ENCODE measurements at regions not wholly inside any gene's neighbourhood (a gene's known extent, or its start where the extent isn't known, plus 50 kb on each side); places are given as distances from the start of the nearest gene placed in this dataset.

DNA sequence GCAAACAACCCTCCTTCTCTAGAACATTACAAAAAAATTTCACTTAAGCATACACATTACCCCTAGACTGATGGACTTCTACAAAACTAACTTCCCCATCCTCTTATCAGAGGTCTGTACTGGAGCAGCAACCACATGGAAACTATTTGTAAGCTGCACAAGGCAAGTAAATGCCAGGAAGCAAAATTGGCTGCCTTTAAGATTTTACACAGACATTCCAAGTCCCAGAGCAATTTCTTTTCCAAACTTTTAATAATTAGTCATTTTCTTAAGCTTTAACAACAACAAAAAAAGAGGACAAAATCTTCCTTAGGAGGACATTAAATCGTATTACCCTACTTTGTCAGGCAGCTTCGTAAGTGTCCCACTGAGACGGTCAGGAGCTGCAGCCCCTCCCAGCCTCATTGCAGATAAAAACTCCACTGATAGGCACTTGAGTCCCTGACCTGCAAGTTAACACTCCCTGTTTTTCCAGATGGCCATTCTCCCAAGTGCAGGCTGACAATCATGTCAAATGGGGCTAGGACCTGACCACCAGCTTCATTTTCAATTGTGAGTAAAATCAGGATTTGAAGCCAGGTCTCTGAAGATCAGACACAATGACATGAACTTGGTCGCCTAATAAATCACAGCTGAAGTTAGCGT is 680.1 kb downstream of the DIAPH3 start:
- DNase-seq (ENCODE audit: low read depth, low spot score): no peak
- TF ChIP-seq, protein P1, sequence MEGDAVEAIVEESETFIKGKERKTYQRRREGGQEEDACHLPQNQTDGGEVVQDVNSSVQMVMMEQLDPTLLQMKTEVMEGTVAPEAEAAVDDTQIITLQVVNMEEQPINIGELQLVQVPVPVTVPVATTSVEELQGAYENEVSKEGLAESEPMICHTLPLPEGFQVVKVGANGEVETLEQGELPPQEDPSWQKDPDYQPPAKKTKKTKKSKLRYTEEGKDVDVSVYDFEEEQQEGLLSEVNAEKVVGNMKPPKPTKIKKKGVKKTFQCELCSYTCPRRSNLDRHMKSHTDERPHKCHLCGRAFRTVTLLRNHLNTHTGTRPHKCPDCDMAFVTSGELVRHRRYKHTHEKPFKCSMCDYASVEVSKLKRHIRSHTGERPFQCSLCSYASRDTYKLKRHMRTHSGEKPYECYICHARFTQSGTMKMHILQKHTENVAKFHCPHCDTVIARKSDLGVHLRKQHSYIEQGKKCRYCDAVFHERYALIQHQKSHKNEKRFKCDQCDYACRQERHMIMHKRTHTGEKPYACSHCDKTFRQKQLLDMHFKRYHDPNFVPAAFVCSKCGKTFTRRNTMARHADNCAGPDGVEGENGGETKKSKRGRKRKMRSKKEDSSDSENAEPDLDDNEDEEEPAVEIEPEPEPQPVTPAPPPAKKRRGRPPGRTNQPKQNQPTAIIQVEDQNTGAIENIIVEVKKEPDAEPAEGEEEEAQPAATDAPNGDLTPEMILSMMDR (IDR thresholded peaks at IDR 0.05; ENCODE audit: insufficient read depth, low read length, missing control alignments): no peak
- no peak overlapping the region for H3K4me3 ChIP-seq (ENCODE audit: low read depth, low read length)
- POLR2A ChIA-PET: no interaction called here
- CTCF ChIA-PET: interaction anchor here (1.4 kb wide), 1 partner anchor 195 kb away, joined by 4 read pairs; no protein-coding TSS in a partner anchor

DNA sequence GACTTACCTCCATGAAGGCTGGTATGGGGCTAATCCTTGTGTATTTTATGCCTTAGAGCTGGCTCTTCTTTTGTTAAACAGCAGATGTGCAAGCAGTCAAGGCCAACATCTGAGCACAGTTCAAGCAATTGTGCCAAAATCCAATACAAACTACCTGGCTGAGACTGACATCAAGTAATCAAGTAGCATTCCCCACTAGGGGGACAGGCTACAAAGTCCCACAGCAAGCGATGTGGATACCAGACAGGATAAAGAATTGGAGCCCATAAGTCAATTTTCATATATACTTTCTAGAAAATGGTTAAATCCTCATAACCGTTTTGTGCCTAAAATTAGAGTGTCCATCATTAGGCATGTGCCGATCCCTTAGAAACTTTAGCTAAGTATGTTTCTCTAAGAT is 675.8 kb downstream of the DIAPH3 start:
- ChIA-PET POLR2A (no interaction called here), CTCF (no interaction called here)
- no peak for DNase-seq (ENCODE audit: low read depth, low spot score)
- TF ChIP-seq, protein P1 (IDR thresholded peaks at IDR 0.05; ENCODE audit: insufficient read depth, low read length, missing control alignments): no peak
- H3K4me3 ChIP-seq (ENCODE audit: low read depth, low read length): no peak overlapping the region

DNA sequence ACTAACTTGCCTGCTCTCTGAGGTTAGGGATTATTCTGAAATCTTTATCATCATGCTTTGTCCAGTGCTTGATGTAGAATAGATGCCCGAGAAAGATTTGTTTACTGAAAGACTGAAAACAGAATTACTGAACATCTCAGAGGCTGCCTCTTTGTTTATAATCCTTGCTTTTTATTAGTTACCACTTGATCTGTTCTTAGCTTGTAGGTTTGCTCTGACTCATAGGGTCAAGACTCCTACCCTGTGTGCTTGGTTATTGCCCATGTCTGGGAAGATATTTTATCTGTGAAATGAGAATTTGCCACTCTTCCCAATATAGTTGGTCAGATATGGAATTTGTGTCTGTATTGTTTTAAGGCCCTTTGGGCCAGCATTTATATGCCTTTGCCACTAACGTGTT is 675.3 kb downstream of the DIAPH3 start:
- DNase-seq (ENCODE audit: low read depth, low spot score): no peak
- CTCF ChIA-PET: no interaction called here
- no peak overlapping the region for H3K4me3 ChIP-seq (ENCODE audit: low read depth, low read length)
- POLR2A ChIA-PET: no interaction called here
- TF ChIP-seq, protein P1 (IDR thresholded peaks at IDR 0.05; ENCODE audit: insufficient read depth, low read length, missing control alignments): no peak

DNA sequence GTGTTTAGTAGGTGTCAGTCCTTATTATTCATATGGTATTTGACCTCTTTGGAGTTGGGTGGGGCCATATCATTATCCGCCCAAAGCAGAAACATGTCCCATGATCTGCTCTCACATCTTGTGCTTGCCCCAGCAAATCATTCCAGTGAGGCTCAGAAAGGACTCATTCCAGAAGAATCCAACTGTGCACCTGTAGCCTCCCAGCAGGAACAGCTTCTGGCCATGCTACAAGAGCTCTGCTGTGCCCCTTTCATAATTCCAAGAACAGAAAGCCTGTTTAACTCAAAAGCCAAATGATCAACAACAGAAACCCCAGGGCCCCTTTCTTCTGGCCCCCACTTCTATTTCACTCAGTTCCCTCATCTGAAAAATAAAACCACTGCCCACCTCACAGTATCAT is 673.1 kb downstream of the DIAPH3 start:
- ChIA-PET POLR2A (no interaction called here), CTCF (interaction anchor here (1.0 to 1.6 kb wide), 3 partner anchors 9 to 99 kb away, joined by 3 to 5 read pairs (median 3); no protein-coding TSS in a partner anchor)
- TF ChIP-seq, protein P1 (IDR thresholded peaks at IDR 0.05; ENCODE audit: insufficient read depth, low read length, missing control alignments): no peak
- no peak for DNase-seq (ENCODE audit: low read depth, low spot score)
- no peak overlapping the region for H3K4me3 ChIP-seq (ENCODE audit: low read depth, low read length)

DNA sequence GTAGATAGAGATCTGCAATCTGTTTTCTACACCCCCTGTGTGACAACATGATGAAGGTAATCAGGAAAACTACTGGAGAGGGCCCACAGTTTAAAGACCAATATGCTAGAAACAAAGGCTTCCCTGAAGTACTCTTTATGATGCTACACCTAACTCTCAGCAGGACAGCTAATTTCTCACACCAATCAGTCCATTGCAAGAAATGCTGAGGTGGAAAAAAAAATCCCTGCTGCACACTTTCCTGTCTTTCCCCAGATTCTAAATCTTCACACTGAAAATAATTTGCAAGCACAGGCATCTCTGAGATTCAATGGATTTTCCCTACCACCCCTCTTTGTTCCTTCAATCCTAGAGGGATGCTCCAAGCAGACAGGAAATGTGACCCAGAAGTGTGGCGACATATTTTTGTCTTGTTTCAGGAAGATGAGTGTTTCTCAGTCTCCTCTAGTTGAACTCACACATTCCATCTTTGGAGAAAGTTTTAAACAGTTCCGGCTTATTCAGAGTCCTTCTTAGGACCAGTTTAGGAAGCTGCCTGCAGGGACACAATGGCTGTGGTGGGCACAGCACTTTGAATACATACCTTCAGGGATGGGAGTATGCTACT is 671.6 kb downstream of the DIAPH3 start:
- no peak for DNase-seq (ENCODE audit: low read depth, low spot score)
- ChIA-PET POLR2A (no interaction called here), CTCF (interaction anchor here (1.3 kb wide), 1 partner anchor 15 kb away, joined by 3 read pairs; no protein-coding TSS in a partner anchor)
- TF ChIP-seq, protein P1 (IDR thresholded peaks at IDR 0.05; ENCODE audit: insufficient read depth, low read length, missing control alignments): no peak
- no peak overlapping the region for H3K4me3 ChIP-seq (ENCODE audit: low read depth, low read length)

DNA sequence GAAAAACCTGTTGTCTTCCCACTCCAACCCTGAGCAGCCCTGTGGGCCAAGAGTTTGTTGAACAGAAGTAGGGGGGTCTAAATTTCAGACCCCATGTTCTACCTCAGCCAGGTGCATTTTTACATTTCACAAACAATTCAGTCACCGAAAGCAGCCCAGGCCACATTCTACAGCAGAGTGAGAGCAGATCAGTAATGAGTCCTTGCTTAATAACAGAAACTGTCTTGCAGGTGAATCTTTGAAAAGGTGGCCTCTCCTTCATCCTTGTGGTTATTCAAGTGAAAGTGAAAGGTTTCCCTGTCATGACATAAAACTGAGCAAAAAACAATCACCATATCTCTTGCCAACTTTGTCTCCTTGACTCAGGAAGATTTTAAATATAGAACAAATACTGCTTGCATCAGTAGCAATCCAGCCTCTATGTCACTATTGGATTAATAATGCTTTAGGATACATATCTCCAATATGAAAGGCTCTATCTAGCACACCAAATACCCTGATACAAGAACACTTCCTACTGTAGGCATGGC is 670.2 kb downstream of the DIAPH3 start:
- DNase-seq (ENCODE audit: low read depth, low spot score): no peak
- TF ChIP-seq, protein P1 (IDR thresholded peaks at IDR 0.05; ENCODE audit: insufficient read depth, low read length, missing control alignments): no peak
- POLR2A ChIA-PET: no interaction called here
- CTCF ChIA-PET: interaction anchor here (1.1 kb wide), 1 partner anchor 101 kb away, joined by 3 read pairs; no protein-coding TSS in a partner anchor
- no peak overlapping the region for H3K4me3 ChIP-seq (ENCODE audit: low read depth, low read length)
